Mesothelial cell of epicardium (in vitro differentiated cells): ENCODE measurements at regions not wholly inside any gene's neighbourhood (a gene's known extent, or its start where the extent isn't known, plus 50 kb on each side); places are given as distances from the start of the nearest gene placed in this dataset.

ENCODE experiments used
- DNase-seq, 2 experiments: peaks; one replicate each; pipeline ENCODE4 v3.0.0; 2021; ENCODE audit warnings: low spot score in 2 of 2; ENCODE audit not compliant: unreplicated experiment in 2 of 2
- H3K27ac Mint-ChIP-seq: 2 replicates; pipeline ENCODE4 v1.8.0; 2021; ENCODE audit warnings: mixed read lengths
- H3K27me3 Mint-ChIP-seq: 2 replicates; pipeline ENCODE4 v1.8.0; 2021; ENCODE audit warnings: low read depth, mixed read lengths
- H3K36me3 Mint-ChIP-seq: 2 replicates; pipeline ENCODE4 v1.8.0; 2021; ENCODE audit warnings: mixed read lengths
- H3K4me1 Mint-ChIP-seq: 2 replicates; pipeline ENCODE4 v1.8.0; 2021; ENCODE audit warnings: mixed read lengths
- H3K4me3 Mint-ChIP-seq: 2 replicates; pipeline ENCODE4 v1.8.0; 2021; ENCODE audit warnings: mild to moderate bottlenecking, moderate library complexity, mixed read lengths
- H3K9me3 Mint-ChIP-seq: 2 replicates; pipeline ENCODE4 v1.8.0; 2021; ENCODE audit warnings: mixed read lengths
- CTCF ChIP-seq: fragments of 200-600 bp; sonication (generic); IDR thresholded peaks from one replicate; pipeline ENCODE4 v1.5.0; 2021; ENCODE audit warnings: antibody characterized with exemption; ENCODE audit not compliant: unreplicated experiment

GRCh38 chr11:80553565-80553964 is 1112.7 kb upstream of the TENM4 start:
- Mint-ChIP-seq H3K9me3 (no peaks in the 10 kb centered on the region), H3K4me3 (no peak overlapping the region), H3K36me3 (no peaks in the 10 kb centered on the region), H3K27ac (no peak overlapping the region), H3K27me3 (no peaks in the 10 kb centered on the region), H3K4me1 (peaks cover 2% of the 10 kb centered on the region)
- no peak for DNase-seq
- no peak for TF ChIP-seq CTCF

GRCh38 chr11:80542704-80543103 is 1101.9 kb upstream of the TENM4 start:
- DNase-seq: no peak
- no peak overlapping the region for H3K4me3 Mint-ChIP-seq
- H3K9me3 Mint-ChIP-seq: peaks cover 16% of the 10 kb centered on the region
- H3K36me3 Mint-ChIP-seq: no peaks in the 10 kb centered on the region
- no peak overlapping the region for H3K27ac Mint-ChIP-seq
- no peak for TF ChIP-seq CTCF
- H3K27me3 Mint-ChIP-seq: no peaks in the 10 kb centered on the region
- no peaks in the 10 kb centered on the region for H3K4me1 Mint-ChIP-seq

- DNase-seq: no peak
- H3K4me1 Mint-ChIP-seq: no peaks in the 10 kb centered on the region
- no peak for TF ChIP-seq CTCF
- H3K27ac Mint-ChIP-seq: no peak overlapping the region
- H3K36me3 Mint-ChIP-seq: peaks cover 4% of the 10 kb centered on the region
- H3K4me3 Mint-ChIP-seq: no peak overlapping the region
- H3K9me3 Mint-ChIP-seq: peaks cover 14% of the 10 kb centered on the region
- H3K27me3 Mint-ChIP-seq: no peaks in the 10 kb centered on the region
These were observed 1097.2 kb upstream of the TENM4 start for GRCh38 chr11:80538040-80538439.

- Mint-ChIP-seq H3K27ac (no peak overlapping the region), H3K4me3 (no peak overlapping the region), H3K4me1 (peaks cover 6% of the 10 kb centered on the region), H3K27me3 (no peaks in the 10 kb centered on the region), H3K9me3 (peaks cover 14% of the 10 kb centered on the region), H3K36me3 (peaks cover 4% of the 10 kb centered on the region)
- no peak for DNase-seq
- no peak for TF ChIP-seq CTCF
These were observed 1092.6 kb upstream of the TENM4 start for GRCh38 chr11:80533463-80533862.

- Mint-ChIP-seq H3K27ac (no peak overlapping the region), H3K4me3 (no peak overlapping the region), H3K27me3 (no peaks in the 10 kb centered on the region), H3K9me3 (peaks cover 14% of the 10 kb centered on the region), H3K4me1 (peaks cover 6% of the 10 kb centered on the region), H3K36me3 (peaks cover 4% of the 10 kb centered on the region)
- no peak for TF ChIP-seq CTCF
- no peak for DNase-seq
These were observed 1091.9 kb upstream of the TENM4 start for GRCh38 chr11:80532633-80533232.

- no peak for DNase-seq
- TF ChIP-seq CTCF: no peak
- H3K27me3 Mint-ChIP-seq: no peaks in the 10 kb centered on the region
- H3K4me3 Mint-ChIP-seq: no peak overlapping the region
- H3K36me3 Mint-ChIP-seq: peaks cover 4% of the 10 kb centered on the region
- peaks cover 14% of the 10 kb centered on the region for H3K9me3 Mint-ChIP-seq
- H3K4me1 Mint-ChIP-seq: peaks cover 6% of the 10 kb centered on the region
- H3K27ac Mint-ChIP-seq: no peak overlapping the region
These were observed 1088.9 kb upstream of the TENM4 start for GRCh38 chr11:80529726-80530125.
